ENCODE measurements at regions not wholly inside any gene's neighbourhood (a gene's known extent, or its start where the extent isn't known, plus 50 kb on each side); places are given as distances from the start of the nearest gene placed in this dataset.

GRCh38 chr4:53680598-53680997 is 89.3 kb upstream of the LNX1 start:
- no peaks in the 10 kb centered on the region for H3K4me1 Mint-ChIP-seq (ENCODE audit: low read depth, unreplicated experiment)
- H3K36me3 Mint-ChIP-seq (ENCODE audit: unreplicated experiment) = no peaks in the 10 kb centered on the region
- no peak overlapping the region for H3K27ac Mint-ChIP-seq (ENCODE audit: unreplicated experiment)
- no peaks in the 10 kb centered on the region for H3K27me3 Mint-ChIP-seq (ENCODE audit: unreplicated experiment)
- no peak overlapping the region for H3K4me3 Mint-ChIP-seq (ENCODE audit: unreplicated experiment)
- H3K9me3 Mint-ChIP-seq (ENCODE audit: unreplicated experiment) = no peaks in the 10 kb centered on the region
- no peak for DNase-seq
- TF ChIP-seq CTCF (IDR thresholded peaks at IDR 0.05; ENCODE audit: partially characterized antibody, unreplicated experiment) = no peak

GRCh38 chr4:53680168-53680567 is 88.9 kb upstream of the LNX1 start:
- no peak for DNase-seq
- H3K27me3 Mint-ChIP-seq (ENCODE audit: unreplicated experiment) = no peaks in the 10 kb centered on the region
- H3K27ac Mint-ChIP-seq (ENCODE audit: unreplicated experiment) = no peak overlapping the region
- H3K36me3 Mint-ChIP-seq (ENCODE audit: unreplicated experiment) = no peaks in the 10 kb centered on the region
- TF ChIP-seq CTCF (IDR thresholded peaks at IDR 0.05; ENCODE audit: partially characterized antibody, unreplicated experiment) = no peak
- no peaks in the 10 kb centered on the region for H3K4me1 Mint-ChIP-seq (ENCODE audit: low read depth, unreplicated experiment)
- H3K4me3 Mint-ChIP-seq (ENCODE audit: unreplicated experiment) = no peak overlapping the region
- H3K9me3 Mint-ChIP-seq (ENCODE audit: unreplicated experiment) = no peaks in the 10 kb centered on the region

GRCh38 chr4:53676402-53676871 is 85.2 kb upstream of the LNX1 start:
- TF ChIP-seq CTCF (IDR thresholded peaks at IDR 0.05; ENCODE audit: partially characterized antibody, unreplicated experiment) = no peak
- H3K9me3 Mint-ChIP-seq (ENCODE audit: unreplicated experiment) = no peaks in the 10 kb centered on the region
- peaks cover 2% of the 10 kb centered on the region for H3K4me1 Mint-ChIP-seq (ENCODE audit: low read depth, unreplicated experiment)
- H3K36me3 Mint-ChIP-seq (ENCODE audit: unreplicated experiment) = no peaks in the 10 kb centered on the region
- H3K27me3 Mint-ChIP-seq (ENCODE audit: unreplicated experiment) = no peaks in the 10 kb centered on the region
- DNase-seq = no peak
- H3K27ac Mint-ChIP-seq (ENCODE audit: unreplicated experiment) = no peak overlapping the region
- no peak overlapping the region for H3K4me3 Mint-ChIP-seq (ENCODE audit: unreplicated experiment)

- Mint-ChIP-seq H3K27ac (ENCODE audit: unreplicated experiment) (no peak overlapping the region), H3K4me3 (ENCODE audit: unreplicated experiment) (no peak overlapping the region), H3K4me1 (ENCODE audit: low read depth, unreplicated experiment) (peaks cover 2% of the 10 kb centered on the region), H3K36me3 (ENCODE audit: unreplicated experiment) (no peaks in the 10 kb centered on the region), H3K27me3 (ENCODE audit: unreplicated experiment) (no peaks in the 10 kb centered on the region), H3K9me3 (ENCODE audit: unreplicated experiment) (peaks cover 1% of the 10 kb centered on the region)
- TF ChIP-seq CTCF (IDR thresholded peaks at IDR 0.05; ENCODE audit: partially characterized antibody, unreplicated experiment) = no peak
- no peak for DNase-seq
Measured at GRCh38 chr4:53674903-53675302, 83.6 kb upstream of the LNX1 start.

- DNase-seq = no peak
- Mint-ChIP-seq H3K4me3 (ENCODE audit: unreplicated experiment) (no peak overlapping the region), H3K27ac (ENCODE audit: unreplicated experiment) (no peak overlapping the region), H3K27me3 (ENCODE audit: unreplicated experiment) (no peaks in the 10 kb centered on the region), H3K4me1 (ENCODE audit: low read depth, unreplicated experiment) (peaks cover 2% of the 10 kb centered on the region), H3K9me3 (ENCODE audit: unreplicated experiment) (peaks cover 3% of the 10 kb centered on the region), H3K36me3 (ENCODE audit: unreplicated experiment) (no peaks in the 10 kb centered on the region)
- no peak for TF ChIP-seq CTCF (IDR thresholded peaks at IDR 0.05; ENCODE audit: partially characterized antibody, unreplicated experiment)
Measured at GRCh38 chr4:53672873-53673272, 81.6 kb upstream of the LNX1 start.
